ENCODE measurements at regions not wholly inside any gene's neighbourhood (a gene's known extent, or its start where the extent isn't known, plus 50 kb on each side); places are given as distances from the start of the nearest gene placed in this dataset.

DNA sequence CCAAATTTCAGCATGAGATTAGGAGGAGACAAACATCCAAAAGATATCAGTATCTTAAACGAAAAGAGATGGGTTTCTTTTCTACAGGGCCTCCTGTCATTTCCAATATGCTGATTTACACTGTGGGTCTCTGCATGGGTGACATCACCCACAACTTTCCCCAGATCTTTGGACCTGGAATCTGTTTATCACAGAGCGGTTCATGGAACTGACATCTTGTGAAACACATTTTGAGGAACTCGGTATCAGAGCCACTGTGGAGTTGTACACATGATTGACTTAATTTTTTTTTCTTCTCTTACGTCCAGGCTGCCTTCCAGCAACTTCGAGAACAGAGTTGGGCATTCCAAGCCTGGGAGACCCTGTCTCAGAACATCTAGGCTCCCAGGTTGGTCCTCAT, 80.2 kb upstream of the SERP2 start:
- no peak overlapping the region for H2AFZ ChIP-seq (ENCODE audit: low read length)
- H4K20me1 ChIP-seq (replicated peaks in 1 of 2; ENCODE audit: control insufficient read depth in 1 of 2, insufficient read depth in 2 of 2, low read length in 2 of 2): no peaks in the 10 kb centered on the region
- no peaks in the 10 kb centered on the region for H3K23me2 ChIP-seq (ENCODE audit: low read depth, low read length)
- no peak overlapping the region for H2BK120ac ChIP-seq (replicated peaks; ENCODE audit: low read depth, low read length)
- ChIA-PET POLR2A (ENCODE audit: partially characterized antibody) (no interaction called here), CTCF (ENCODE audit: partially characterized antibody) (no interaction called here)
- no peak overlapping the region for H3K4ac ChIP-seq (replicated peaks; ENCODE audit: insufficient read length, low read depth, low read length)
- H3K4me1 ChIP-seq (replicated peaks in 1 of 4; ENCODE audit: control insufficient read depth in 3 of 4, insufficient read depth in 4 of 4, low read length in 3 of 4): no peaks in the 10 kb centered on the region
- H3K36me3 ChIP-seq (ENCODE audit: control insufficient read depth in 2 of 4, insufficient read depth in 4 of 4, low read length in 3 of 4): no peaks in the 10 kb centered on the region; a peak in 1 of 8 replicates
- H3K9me3 ChIP-seq (ENCODE audit: insufficient read depth in 2 of 2, low read depth in 1 of 2, low read length in 1 of 2): no peaks in the 10 kb centered on the region
- H3K79me2 ChIP-seq (ENCODE audit: control insufficient read depth in 1 of 2, insufficient read depth in 2 of 2, low read length in 2 of 2): no peaks in the 10 kb centered on the region
- no peak overlapping the region for H3K18ac ChIP-seq (ENCODE audit: extremely low read depth, low read length)
- H2BK20ac ChIP-seq (ENCODE audit: low read length): no peak overlapping the region
- no peak overlapping the region for H3K27ac ChIP-seq (ENCODE audit: low read depth, low read length)
- TF ChIP-seq RXRA (IDR thresholded peaks at IDR 0.05; ENCODE audit: insufficient read depth, low read depth, low read length) (no peak), POLR2A (IDR thresholded peaks at IDR 0.05; ENCODE audit: control extremely low read depth in 1 of 2, low read depth in 2 of 2, low read length in 2 of 2) (no peak), YY1 (IDR thresholded peaks at IDR 0.05; ENCODE audit: low read depth, low read length) (no peak), EGR1 (IDR thresholded peaks at IDR 0.05; ENCODE audit: borderline replicate concordance, low read depth, low read length) (no peak), ASH2L (IDR thresholded peaks at IDR 0.05; ENCODE audit: low read length) (no peak), CBX5 (IDR thresholded peaks at IDR 0.05; ENCODE audit: low read depth, low read length) (no peak), TEAD4 (IDR thresholded peaks at IDR 0.05; ENCODE audit: low read depth, low read length) (no peak), CREB1 (IDR thresholded peaks at IDR 0.05) (no peak), JUND (IDR thresholded peaks at IDR 0.05; ENCODE audit: low read length) (no peak), BACH1 (IDR thresholded peaks at IDR 0.05; ENCODE audit: low read length) (no peak), CTBP2 (IDR thresholded peaks at IDR 0.05; ENCODE audit: borderline replicate concordance, insufficient read depth, insufficient read length, low read length) (no peak), NANOG (IDR thresholded peaks at IDR 0.05; ENCODE audit: insufficient read depth, low read depth, low read length, poor library complexity, severe bottlenecking) (no peak), SP1 (IDR thresholded peaks at IDR 0.05; ENCODE audit: low read depth, low read length) (no peak), ZNF274 (IDR thresholded peaks at IDR 0.05; ENCODE audit: borderline replicate concordance, extremely low read depth, low read length) (no peak)
- TF ChIP-seq, protein P1, sequence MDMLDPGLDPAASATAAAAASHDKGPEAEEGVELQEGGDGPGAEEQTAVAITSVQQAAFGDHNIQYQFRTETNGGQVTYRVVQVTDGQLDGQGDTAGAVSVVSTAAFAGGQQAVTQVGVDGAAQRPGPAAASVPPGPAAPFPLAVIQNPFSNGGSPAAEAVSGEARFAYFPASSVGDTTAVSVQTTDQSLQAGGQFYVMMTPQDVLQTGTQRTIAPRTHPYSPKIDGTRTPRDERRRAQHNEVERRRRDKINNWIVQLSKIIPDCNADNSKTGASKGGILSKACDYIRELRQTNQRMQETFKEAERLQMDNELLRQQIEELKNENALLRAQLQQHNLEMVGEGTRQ (IDR thresholded peaks at IDR 0.05; ENCODE audit: low read length): no peak
- no peak overlapping the region for H4K91ac ChIP-seq (replicated peaks; ENCODE audit: insufficient read length, low read length)
- no peak overlapping the region for H3K56ac ChIP-seq (replicated peaks; ENCODE audit: insufficient read length, low read depth, low read length)
- FAIRE-seq: no peak
- no peak overlapping the region for H3K23ac ChIP-seq (ENCODE audit: insufficient read length)
- H4K8ac ChIP-seq (ENCODE audit: extremely low read depth, insufficient read depth, low read length): no peak overlapping the region
- no peak overlapping the region for H4K5ac ChIP-seq (ENCODE audit: insufficient read length, low read depth, low read length)
- H3K4me3 ChIP-seq (ENCODE audit: extremely low read depth in 1 of 4, insufficient read depth in 2 of 4, low read depth in 3 of 4, low read length in 4 of 4): no peak overlapping the region
- H2BK5ac ChIP-seq (ENCODE audit: low read depth, low read length): no peak overlapping the region
- no peak overlapping the region for H3K9ac ChIP-seq (replicated peaks in 1 of 4; ENCODE audit: extremely low read depth in 1 of 4, low read depth in 3 of 4, low read length in 3 of 4)
- H2AK5ac ChIP-seq (ENCODE audit: low read depth, low read length): no peak overlapping the region
- H2BK12ac ChIP-seq (ENCODE audit: low read depth, low read length): no peak overlapping the region
- no peak overlapping the region for H2BK15ac ChIP-seq (ENCODE audit: low read length)
- WGBS, 2 experiments (ENCODE audit: extremely low coverage in 1 of 2, insufficient coverage in 1 of 2, insufficient read length in 1 of 2, insufficient replicate concordance in 2 of 2, low coverage in 1 of 2, low lambda C conversion rate in 2 of 2, missing lambda C conversion rate in 1 of 2): 90% methylated on average over 5 of the region's 5 CpGs; no CpG with 5 or more reads in 1 of the 2 experiments
- DNase-seq (ENCODE audit: low read depth in 1 of 2, low spot score in 2 of 2): no peak
- H3K4me2 ChIP-seq (ENCODE audit: insufficient read depth in 1 of 2, low read depth in 2 of 2, low read length in 2 of 2): no peak overlapping the region
- H3K14ac ChIP-seq (ENCODE audit: insufficient read length): no peak overlapping the region
- no peaks in the 10 kb centered on the region for H3K79me1 ChIP-seq (ENCODE audit: low read depth, low read length)
- no peaks in the 10 kb centered on the region; a peak in 1 of 7 replicates for H3K27me3 ChIP-seq (replicated peaks in 1 of 4; ENCODE audit: control insufficient read depth in 3 of 4, extremely low read depth in 1 of 4, insufficient read depth in 3 of 4, low read length in 3 of 4)
